Activated CD4-positive, alpha-beta memory T cell treated with anti-CD3 and anti-CD28 coated beads for 36 hours (primary cell): ENCODE measurements at regions not wholly inside any gene's neighbourhood (a gene's known extent, or its start where the extent isn't known, plus 50 kb on each side); places are given as distances from the start of the nearest gene placed in this dataset.

Source experiments
- CTCF ChIA-PET: fragments of 350-600 bp; sonication (Branson Sonifier 250); formaldehyde crosslinking; loops from one replicate; lab custom pipeline; 2021; ENCODE audit warnings: antibody characterized with exemption, inconsistent platforms; lab: Charles Lee
- POLR2A ChIA-PET: fragments of 350-600 bp; sonication (Branson Sonifier 250); formaldehyde crosslinking; loops from one replicate; lab custom pipeline; 2021; ENCODE audit warnings: antibody characterized with exemption; lab: Charles Lee
- DNase-seq: peaks from one replicate; pipeline ENCODE4 v3.0.0-alpha.2; 2020
- H3K27ac Mint-ChIP-seq: one replicate; pipeline ENCODE4 v1.8.0; 2021; ENCODE audit warnings: mixed read lengths
- H3K27me3 Mint-ChIP-seq: one replicate; pipeline ENCODE4 v1.8.0; 2021; ENCODE audit warnings: mixed read lengths
- H3K36me3 Mint-ChIP-seq: one replicate; pipeline ENCODE4 v1.8.0; 2021; ENCODE audit warnings: mixed read lengths
- H3K4me1 Mint-ChIP-seq: one replicate; pipeline ENCODE4 v1.8.0; 2021; ENCODE audit warnings: low read depth, mixed read lengths
- H3K4me3 Mint-ChIP-seq: one replicate; pipeline ENCODE4 v1.8.0; 2021; ENCODE audit warnings: mild to moderate bottlenecking, mixed read lengths
- H3K9me3 Mint-ChIP-seq: one replicate; pipeline ENCODE4 v1.8.0; 2021; ENCODE audit warnings: mixed read lengths
- intact Hi-C: fragments of 100-400 bp; cut with micrococcal nuclease; formaldehyde crosslinking; loops from one replicate; pipeline ENCODE4 v1.15.1; 2023

- ChIA-PET POLR2A (no interaction called here), CTCF (no interaction called here)
- no peak for DNase-seq
- no peaks in the 10 kb centered on the region for H3K27me3 Mint-ChIP-seq
- intact Hi-C loops = no loop called here
- no peak overlapping the region for H3K27ac Mint-ChIP-seq
- H3K4me1 Mint-ChIP-seq = peaks cover 7% of the 10 kb centered on the region
- H3K36me3 Mint-ChIP-seq = no peaks in the 10 kb centered on the region
- H3K9me3 Mint-ChIP-seq = no peaks in the 10 kb centered on the region
- H3K4me3 Mint-ChIP-seq = no peak overlapping the region
Measured at GRCh38 chr22:47919001-47919441, 1156.6 kb downstream of the TBC1D22A start.

GRCh38 chr22:47918276-47918921, 1155.9 kb downstream of the TBC1D22A start:
- POLR2A ChIA-PET = no interaction called here
- no peak overlapping the region for H3K27ac Mint-ChIP-seq
- no peaks in the 10 kb centered on the region for H3K36me3 Mint-ChIP-seq
- H3K4me1 Mint-ChIP-seq = peaks cover 7% of the 10 kb centered on the region
- H3K27me3 Mint-ChIP-seq = no peaks in the 10 kb centered on the region
- no peak overlapping the region for H3K4me3 Mint-ChIP-seq
- H3K9me3 Mint-ChIP-seq = no peaks in the 10 kb centered on the region
- DNase-seq = peak; percentile 51
- intact Hi-C loops = no loop called here
- CTCF ChIA-PET = no interaction called here

- Mint-ChIP-seq H3K27ac (no peak overlapping the region), H3K36me3 (peaks cover 4% of the 10 kb centered on the region), H3K4me3 (no peak overlapping the region), H3K27me3 (peaks cover 7% of the 10 kb centered on the region), H3K9me3 (peaks cover 13% of the 10 kb centered on the region), H3K4me1 (peaks cover 7% of the 10 kb centered on the region)
- intact Hi-C loops = no loop called here
- CTCF ChIA-PET = no interaction called here
- DNase-seq = no peak
- POLR2A ChIA-PET = no interaction called here
Measured at GRCh38 chr22:47914481-47915097, 1152.1 kb downstream of the TBC1D22A start.

GRCh38 chr22:47902646-47903180, 1140.3 kb downstream of the TBC1D22A start:
- no peaks in the 10 kb centered on the region for H3K9me3 Mint-ChIP-seq
- ChIA-PET CTCF (no interaction called here), POLR2A (no interaction called here)
- H3K36me3 Mint-ChIP-seq = no peaks in the 10 kb centered on the region
- DNase-seq = no peak
- no peaks in the 10 kb centered on the region for H3K4me1 Mint-ChIP-seq
- intact Hi-C loops = no loop called here
- H3K27ac Mint-ChIP-seq = no peak overlapping the region
- H3K4me3 Mint-ChIP-seq = no peak overlapping the region
- H3K27me3 Mint-ChIP-seq = peaks cover 2% of the 10 kb centered on the region

- CTCF ChIA-PET = no interaction called here
Measured at GRCh38 chr22:47901911-47902310, 1139.5 kb downstream of the TBC1D22A start.

GRCh38 chr22:47899894-47900293, 1137.4 kb downstream of the TBC1D22A start:
- H3K4me1 Mint-ChIP-seq = no peaks in the 10 kb centered on the region
- peaks cover 3% of the 10 kb centered on the region for H3K9me3 Mint-ChIP-seq
- intact Hi-C loops = no loop called here
- no peaks in the 10 kb centered on the region for H3K36me3 Mint-ChIP-seq
- H3K27me3 Mint-ChIP-seq = peaks cover 2% of the 10 kb centered on the region
- no peak overlapping the region for H3K27ac Mint-ChIP-seq
- ChIA-PET POLR2A (no interaction called here), CTCF (no interaction called here)
- DNase-seq = no peak
- H3K4me3 Mint-ChIP-seq = no peak overlapping the region

More at GRCh38 chr22:47901911-47902310, 1139.5 kb downstream of the TBC1D22A start:
- no peaks in the 10 kb centered on the region for H3K36me3 Mint-ChIP-seq
- peaks cover 2% of the 10 kb centered on the region for H3K27me3 Mint-ChIP-seq
- no peaks in the 10 kb centered on the region for H3K9me3 Mint-ChIP-seq
- intact Hi-C loops = no loop called here
- no peak overlapping the region for H3K27ac Mint-ChIP-seq
- no peak overlapping the region for H3K4me3 Mint-ChIP-seq
- POLR2A ChIA-PET = no interaction called here
- H3K4me1 Mint-ChIP-seq = no peaks in the 10 kb centered on the region
- no peak for DNase-seq

GRCh38 chr22:47898946-47899345, 1136.5 kb downstream of the TBC1D22A start:
- Mint-ChIP-seq H3K9me3 (peaks cover 9% of the 10 kb centered on the region), H3K27me3 (peaks cover 2% of the 10 kb centered on the region), H3K4me1 (no peaks in the 10 kb centered on the region), H3K36me3 (no peaks in the 10 kb centered on the region), H3K4me3 (no peak overlapping the region), H3K27ac (no peak overlapping the region)
- no peak for DNase-seq
- ChIA-PET POLR2A (no interaction called here), CTCF (interaction anchor here (0.5 kb wide), 1 partner anchor 29 kb away, joined by 3 read pairs; no protein-coding TSS in a partner anchor)
- intact Hi-C loops = no loop called here

GRCh38 chr22:47891609-47892008, 1129.2 kb downstream of the TBC1D22A start:
- ChIA-PET CTCF (no interaction called here), POLR2A (no interaction called here)
- no peak for DNase-seq
- Mint-ChIP-seq H3K36me3 (no peaks in the 10 kb centered on the region), H3K9me3 (peaks cover 9% of the 10 kb centered on the region), H3K27ac (no peak overlapping the region), H3K4me3 (no peak overlapping the region), H3K4me1 (no peaks in the 10 kb centered on the region), H3K27me3 (no peaks in the 10 kb centered on the region)
- intact Hi-C loops = no loop called here

GRCh38 chr22:47888817-47889216, 1126.4 kb downstream of the TBC1D22A start:
- intact Hi-C loops = no loop called here
- no peak for DNase-seq
- Mint-ChIP-seq H3K27me3 (peaks cover 1% of the 10 kb centered on the region), H3K36me3 (no peaks in the 10 kb centered on the region), H3K4me3 (no peak overlapping the region), H3K27ac (no peak overlapping the region), H3K9me3 (no peaks in the 10 kb centered on the region), H3K4me1 (no peaks in the 10 kb centered on the region)
- ChIA-PET CTCF (no interaction called here), POLR2A (no interaction called here)

- no peak overlapping the region for H3K4me3 Mint-ChIP-seq
- CTCF ChIA-PET = no interaction called here
Measured at GRCh38 chr22:47884775-47885174, 1122.3 kb downstream of the TBC1D22A start.

GRCh38 chr22:47884200-47884599, 1121.8 kb downstream of the TBC1D22A start:
- Mint-ChIP-seq H3K4me1 (no peaks in the 10 kb centered on the region), H3K27ac (no peak overlapping the region), H3K27me3 (peaks cover 9% of the 10 kb centered on the region), H3K9me3 (no peaks in the 10 kb centered on the region), H3K36me3 (no peaks in the 10 kb centered on the region), H3K4me3 (no peak overlapping the region)
- intact Hi-C loops = no loop called here
- ChIA-PET CTCF (no interaction called here), POLR2A (no interaction called here)
- DNase-seq = no peak

More at GRCh38 chr22:47884775-47885174, 1122.3 kb downstream of the TBC1D22A start:
- Mint-ChIP-seq H3K27ac (no peak overlapping the region), H3K4me1 (no peaks in the 10 kb centered on the region), H3K27me3 (peaks cover 6% of the 10 kb centered on the region), H3K9me3 (no peaks in the 10 kb centered on the region), H3K36me3 (no peaks in the 10 kb centered on the region)
- POLR2A ChIA-PET = no interaction called here
- intact Hi-C loops = no loop called here
- no peak for DNase-seq

- DNase-seq = no peak
- H3K27ac Mint-ChIP-seq = no peak overlapping the region
- no peak overlapping the region for H3K4me3 Mint-ChIP-seq
- ChIA-PET POLR2A (no interaction called here), CTCF (no interaction called here)
- H3K9me3 Mint-ChIP-seq = no peaks in the 10 kb centered on the region
- no peaks in the 10 kb centered on the region for H3K4me1 Mint-ChIP-seq
- intact Hi-C loops = no loop called here
- H3K36me3 Mint-ChIP-seq = no peaks in the 10 kb centered on the region
- peaks cover 9% of the 10 kb centered on the region for H3K27me3 Mint-ChIP-seq
Measured at GRCh38 chr22:47883757-47884156, 1121.3 kb downstream of the TBC1D22A start.

GRCh38 chr22:47879346-47879745, 1116.9 kb downstream of the TBC1D22A start:
- intact Hi-C loops = no loop called here
- Mint-ChIP-seq H3K36me3 (no peaks in the 10 kb centered on the region), H3K27ac (no peak overlapping the region), H3K9me3 (no peaks in the 10 kb centered on the region), H3K27me3 (peaks cover 19% of the 10 kb centered on the region), H3K4me3 (no peak overlapping the region), H3K4me1 (no peaks in the 10 kb centered on the region)
- no peak for DNase-seq
- CTCF ChIA-PET = no interaction called here
- POLR2A ChIA-PET = no interaction called here
